Adrenal gland (tissue), 9 donors: ENCODE measurements at regions not wholly inside any gene's neighbourhood (a gene's known extent, or its start where the extent isn't known, plus 50 kb on each side); places are given as distances from the start of the nearest gene placed in this dataset.

ENCODE experiments used
- DNase-seq, 7 donors: peaks; one replicate each; pipeline ENCODE4 v3.0.0-alpha.2; 2019 to 2020
- H3K27ac ChIP-seq, 5 donors: fragments of 200-600 bp; sonication (generic) in 4 of 5; 1 replicate in 3 of 5; 2 replicates in 2 of 5; pipeline versions ENCODE4 v1.5.1 to v1.8.0; 2016 to 2020; ENCODE audit warnings: mild to moderate bottlenecking in 1 of 5
- H3K27me3 ChIP-seq: fragments of 200-600 bp; 2 replicates; pipeline ENCODE4 v1.8.0; 2021
- H3K36me3 ChIP-seq, 2 donors: fragments of 200-600 bp; replicated peaks in 1 of 2; 1 replicate in 1 of 2; 2 replicates in 1 of 2; pipeline versions ENCODE4 v1.5.1 to v1.8.0; 2018 to 2022
- H3K4me1 ChIP-seq, 2 donors: fragments of 200-600 bp; replicated peaks in 1 of 2; 1 replicate in 1 of 2; 2 replicates in 1 of 2; pipeline versions ENCODE4 v1.5.1 to v1.8.0; 2018 to 2021
- H3K4me3 ChIP-seq, 4 donors: fragments of 200-600 bp; sonication (generic) in 3 of 4; one replicate each; pipeline ENCODE4 v1.5.1; 2016 to 2018
- H3K9me3 ChIP-seq, 3 donors: fragments of 200-600 bp; sonication (generic) in 1 of 3; replicated peaks in 1 of 3; 1 replicate in 2 of 3; 2 replicates in 1 of 3; pipeline versions ENCODE4 v1.5.1 to v1.8.0; 2016 to 2021
- CTCF ChIP-seq, 6 experiments: fragments of 450-650 bp in 4 of 6; fragments of 200-600 bp in 2 of 6; sonication (generic) in 1 of 6; IDR thresholded peaks; 1 replicate in 5 of 6; 2 replicates in 1 of 6; pipeline versions ENCODE4 v1.5.1 to v1.8.0; 2016 to 2021; ENCODE audit warnings: antibody characterized with exemption in 6 of 6, mild to moderate bottlenecking in 2 of 6, moderate library complexity in 1 of 6
- POLR2A ChIP-seq, 2 donors: fragments of 450-650 bp; IDR thresholded peaks; one replicate each; pipeline ENCODE4 v1.6.1; 2017; ENCODE audit warnings: antibody characterized with exemption in 2 of 2, mild to moderate bottlenecking in 2 of 2, moderate library complexity in 1 of 2
- WGBS, 4 donors: extraction: QIAGEN DNeasy Blood & Tissue Kit in 2 of 4; methylation state at CpG; one replicate each; pipeline versions ENCODE4 v1.1.5 to v1.1.7; 2013 to 2017; 5-methylcytosine and 5-hydroxymethylcytosine counted together
- intact Hi-C, 2 donors: fragments of 100-400 bp; cut with DNase I; formaldehyde crosslinking; loops; one replicate each; pipeline versions ENCODE4 v1.14.1 to v1.15.0; 2022 to 2023
- donor health status: healthy with polysubstance abuse.
- donor health status: Bipolar disorder and iron deficiency.
- donor health status: DM: yes; HTN: yes; CAD: no.
- donor health status: DM: no; HTN: no; CAD: no.
- donor health status: DM: no; HTN: no; CAD: no.

DNA sequence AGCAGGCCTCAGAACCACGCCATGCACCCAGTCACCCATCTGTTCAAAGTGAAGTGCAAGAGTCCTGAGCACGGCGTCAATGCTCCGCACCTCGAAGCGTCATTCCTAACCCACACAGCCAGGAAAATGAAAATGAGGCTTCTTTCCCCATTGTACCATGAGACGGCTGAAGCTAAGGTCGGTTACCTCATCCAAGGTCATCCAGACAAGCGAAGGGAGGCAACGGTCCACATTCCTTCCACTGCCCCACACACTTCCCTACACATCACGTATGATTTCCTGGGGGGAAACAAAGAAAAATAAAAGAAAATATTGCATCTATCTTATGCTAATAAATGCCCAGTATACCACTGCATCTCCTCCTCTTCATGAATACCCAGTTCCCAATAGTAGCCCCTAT is 113.5 kb upstream of the RAB6C start:
- Histone ChIP-seq H3K4me1 (no peaks in the 10 kb centered on the region), H3K9me3 (no peaks in the 10 kb centered on the region), H3K27ac (no peak overlapping the region), H3K36me3 (no peaks in the 10 kb centered on the region), H3K27me3 (no peaks in the 10 kb centered on the region), H3K4me3 (no peak overlapping the region)
- TF ChIP-seq CTCF (IDR thresholded peaks at IDR 0.05), result no peak
- no peak for TF ChIP-seq POLR2A (IDR thresholded peaks at IDR 0.05)
- intact Hi-C loops, result loop anchor here in 1 of 2 donors (10.0 kb wide), 1 partner anchor 469 kb away; no protein-coding TSS in a partner anchor
- 51 to 63% (median 56%) methylated on average over 8 to 11 of the region's 11 CpGs for WGBS, 4 donors
- peak in 3 of 7 donors; percentile 26 to 45 (median 39) for DNase-seq

GRCh38 chr2:129866391-129866790 is 113.1 kb upstream of the RAB6C start:
- Histone ChIP-seq H3K4me3 (no peak overlapping the region), H3K27me3 (no peaks in the 10 kb centered on the region), H3K4me1 (no peaks in the 10 kb centered on the region), H3K36me3 (no peaks in the 10 kb centered on the region), H3K9me3 (no peaks in the 10 kb centered on the region), H3K27ac (no peak overlapping the region)
- WGBS, 4 donors, result 92 to 97% (median 95%) methylated on average over 3 of the region's 3 CpGs
- DNase-seq, result no peak
- intact Hi-C loops, result loop anchor here in 1 of 2 donors (10.0 kb wide), 1 partner anchor 468 kb away; no protein-coding TSS in a partner anchor
- no peak for TF ChIP-seq CTCF (IDR thresholded peaks at IDR 0.05)
- TF ChIP-seq POLR2A (IDR thresholded peaks at IDR 0.05), result no peak

GRCh38 chr2:129868151-129868550 is 111.3 kb upstream of the RAB6C start:
- intact Hi-C loops, result loop anchor here in 1 of 2 donors (10.0 kb wide), 1 partner anchor 467 kb away; no protein-coding TSS in a partner anchor
- no peaks in the 10 kb centered on the region for H3K9me3 ChIP-seq
- no peak overlapping the region for H3K27ac ChIP-seq
- no peak for DNase-seq
- H3K27me3 ChIP-seq, result no peaks in the 10 kb centered on the region
- 81 to 95% (median 88%) methylated on average over 5 to 8 of the region's 8 CpGs for WGBS, 4 donors
- H3K36me3 ChIP-seq, result no peaks in the 10 kb centered on the region
- H3K4me3 ChIP-seq, result no peak overlapping the region
- no peak for TF ChIP-seq CTCF (IDR thresholded peaks at IDR 0.05)
- TF ChIP-seq POLR2A (IDR thresholded peaks at IDR 0.05), result no peak
- H3K4me1 ChIP-seq, result no peaks in the 10 kb centered on the region

DNA sequence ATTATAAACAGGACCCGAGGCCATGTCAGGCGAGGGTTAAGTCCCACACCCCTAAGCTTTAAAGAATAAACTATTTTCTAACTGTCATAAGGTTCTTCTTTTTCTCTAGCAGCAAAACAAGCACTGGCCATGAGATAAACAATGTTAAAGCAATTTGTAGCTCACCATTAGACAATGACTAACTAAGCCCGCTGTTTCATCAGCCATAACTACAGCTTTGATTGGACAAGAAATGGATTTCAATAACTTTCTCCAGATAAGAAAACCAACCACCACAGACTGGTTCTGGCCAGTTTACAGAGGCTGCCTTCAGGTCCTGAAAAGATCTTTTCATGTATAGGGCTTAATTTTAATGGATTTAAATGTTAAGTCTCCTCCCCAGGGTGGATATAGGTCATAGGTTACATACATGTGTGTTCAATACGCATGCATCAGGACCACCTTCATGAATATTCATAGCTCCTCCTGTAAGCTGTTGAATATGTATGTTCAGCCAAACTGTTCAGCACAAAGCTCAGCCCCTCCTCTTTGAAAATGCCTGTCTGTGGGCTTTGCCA is 108.7 kb upstream of the RAB6C start:
- TF ChIP-seq CTCF (IDR thresholded peaks at IDR 0.05), result no peak
- TF ChIP-seq POLR2A (IDR thresholded peaks at IDR 0.05), result no peak
- H3K9me3 ChIP-seq, result no peaks in the 10 kb centered on the region
- no peak overlapping the region for H3K4me3 ChIP-seq
- no peak for DNase-seq
- WGBS, 4 donors, result 69 to 89% (median 84%) methylated on average over 4 of the region's 4 CpGs
- H3K36me3 ChIP-seq, result no peaks in the 10 kb centered on the region
- H3K27ac ChIP-seq, result no peak overlapping the region
- intact Hi-C loops, result no loop called here
- no peaks in the 10 kb centered on the region for H3K27me3 ChIP-seq
- H3K4me1 ChIP-seq, result no peaks in the 10 kb centered on the region
